ENCODE measurements at regions not wholly inside any gene's neighbourhood (a gene's known extent, or its start where the extent isn't known, plus 50 kb on each side); places are given as distances from the start of the nearest gene placed in this dataset.
"Not testable (repeated sequence)": the region's sequence is repeated elsewhere in the genome, so short reads cannot be mapped to it uniquely, and the experiment has no call there.

DNA sequence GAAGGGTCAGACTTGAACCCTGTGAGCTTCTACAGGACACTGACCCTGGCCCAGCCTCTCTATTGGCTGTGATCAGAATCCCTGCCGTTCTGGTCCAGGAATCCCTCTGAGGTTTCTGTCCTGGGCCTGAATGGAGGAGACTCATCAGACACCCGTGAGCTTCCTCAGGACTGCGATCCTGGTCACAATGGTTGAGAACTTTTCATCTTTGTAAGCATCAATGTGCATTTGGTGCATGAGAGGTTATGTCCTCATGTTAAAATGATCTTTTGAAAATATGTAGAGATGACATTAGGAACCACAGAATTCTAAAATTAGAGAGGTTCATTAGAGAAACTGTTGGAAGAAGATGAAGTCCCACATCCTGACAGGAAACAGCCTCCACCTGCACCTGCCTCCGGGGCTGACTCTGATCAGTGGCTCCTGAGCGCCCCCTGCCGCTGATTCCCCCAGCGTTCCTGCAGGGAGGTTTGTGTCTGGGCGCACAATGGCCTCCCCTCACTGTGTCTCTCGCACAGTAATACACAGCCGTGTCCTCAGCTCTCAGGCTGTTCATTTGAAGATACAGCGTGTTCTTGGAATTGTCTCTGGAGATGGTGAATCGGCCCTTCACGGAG lies 1148.2 kb downstream of the TMEM121 start:
- H3K27ac ChIP-seq = not testable (repeated sequence)
- TF ChIP-seq, protein P1, sequence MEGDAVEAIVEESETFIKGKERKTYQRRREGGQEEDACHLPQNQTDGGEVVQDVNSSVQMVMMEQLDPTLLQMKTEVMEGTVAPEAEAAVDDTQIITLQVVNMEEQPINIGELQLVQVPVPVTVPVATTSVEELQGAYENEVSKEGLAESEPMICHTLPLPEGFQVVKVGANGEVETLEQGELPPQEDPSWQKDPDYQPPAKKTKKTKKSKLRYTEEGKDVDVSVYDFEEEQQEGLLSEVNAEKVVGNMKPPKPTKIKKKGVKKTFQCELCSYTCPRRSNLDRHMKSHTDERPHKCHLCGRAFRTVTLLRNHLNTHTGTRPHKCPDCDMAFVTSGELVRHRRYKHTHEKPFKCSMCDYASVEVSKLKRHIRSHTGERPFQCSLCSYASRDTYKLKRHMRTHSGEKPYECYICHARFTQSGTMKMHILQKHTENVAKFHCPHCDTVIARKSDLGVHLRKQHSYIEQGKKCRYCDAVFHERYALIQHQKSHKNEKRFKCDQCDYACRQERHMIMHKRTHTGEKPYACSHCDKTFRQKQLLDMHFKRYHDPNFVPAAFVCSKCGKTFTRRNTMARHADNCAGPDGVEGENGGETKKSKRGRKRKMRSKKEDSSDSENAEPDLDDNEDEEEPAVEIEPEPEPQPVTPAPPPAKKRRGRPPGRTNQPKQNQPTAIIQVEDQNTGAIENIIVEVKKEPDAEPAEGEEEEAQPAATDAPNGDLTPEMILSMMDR (IDR thresholded peaks at IDR 0.05) = peak; percentile 24

DNA sequence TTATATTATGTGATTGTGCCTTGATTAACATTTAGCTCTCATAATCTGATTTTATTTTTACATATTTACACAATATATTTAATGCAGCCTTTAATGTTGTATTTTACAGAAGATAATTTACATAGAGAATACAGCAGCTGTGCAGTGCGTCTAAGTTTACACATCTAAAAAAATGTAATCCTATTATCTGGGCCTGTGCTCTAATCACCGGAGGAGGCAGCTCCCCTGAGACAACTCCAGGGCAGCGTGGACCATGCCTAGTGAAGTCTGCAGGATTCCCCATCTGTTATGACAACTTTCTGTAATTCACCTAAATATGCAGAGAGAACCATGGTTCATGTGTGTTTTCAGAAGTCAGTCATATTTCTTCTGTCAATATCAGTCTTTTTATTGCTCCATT lies 1149.3 kb downstream of the TMEM121 start:
- not testable (repeated sequence) for H3K27ac ChIP-seq

DNA sequence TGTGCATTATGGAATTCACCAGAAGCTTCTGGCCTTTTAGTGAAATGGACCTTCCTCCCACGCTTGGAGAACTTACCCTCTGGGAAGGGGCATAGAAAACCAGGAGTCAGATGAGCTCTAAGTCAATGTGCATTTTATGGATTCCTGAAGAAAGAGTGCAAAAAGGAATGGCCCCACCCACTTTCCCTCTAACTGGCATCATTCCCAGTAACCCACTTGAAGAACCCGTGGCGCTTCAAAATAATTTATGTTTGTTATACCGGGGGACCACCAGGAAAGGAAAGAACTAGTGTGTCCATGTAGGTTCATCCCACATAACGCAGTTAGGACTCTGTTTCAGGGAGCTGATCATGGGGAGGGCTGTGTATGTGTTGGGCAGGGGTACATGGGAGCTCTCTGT lies 1153.4 kb downstream of the TMEM121 start:
- no peak for TF ChIP-seq ZFX (IDR thresholded peaks at IDR 0.05; ENCODE audit: borderline replicate concordance)
- TF ChIP-seq, protein P1 (IDR thresholded peaks at IDR 0.05) = no peak
- H3K27ac ChIP-seq = no peak overlapping the region

DNA sequence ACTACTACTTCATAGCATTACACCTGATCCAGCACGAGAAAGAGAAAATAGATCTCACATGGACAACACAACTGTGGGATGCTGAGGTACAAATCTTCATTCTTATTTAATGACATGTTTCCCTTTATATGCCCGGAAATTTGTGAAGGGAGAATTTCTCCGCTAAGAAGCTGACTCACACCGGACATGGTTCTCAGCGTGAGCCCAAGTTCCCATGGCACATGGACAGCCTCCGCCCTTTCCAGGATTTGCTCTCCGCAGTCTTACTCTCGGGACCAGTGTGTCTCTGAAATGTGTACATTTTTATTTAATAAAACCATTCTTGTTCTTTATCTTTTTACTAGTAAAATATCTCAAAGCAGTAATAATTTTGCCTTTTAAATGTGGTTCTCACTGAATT lies 1154.8 kb downstream of the TMEM121 start:
- no peak for TF ChIP-seq ZFX (IDR thresholded peaks at IDR 0.05; ENCODE audit: borderline replicate concordance)
- no peak overlapping the region for H3K27ac ChIP-seq

DNA sequence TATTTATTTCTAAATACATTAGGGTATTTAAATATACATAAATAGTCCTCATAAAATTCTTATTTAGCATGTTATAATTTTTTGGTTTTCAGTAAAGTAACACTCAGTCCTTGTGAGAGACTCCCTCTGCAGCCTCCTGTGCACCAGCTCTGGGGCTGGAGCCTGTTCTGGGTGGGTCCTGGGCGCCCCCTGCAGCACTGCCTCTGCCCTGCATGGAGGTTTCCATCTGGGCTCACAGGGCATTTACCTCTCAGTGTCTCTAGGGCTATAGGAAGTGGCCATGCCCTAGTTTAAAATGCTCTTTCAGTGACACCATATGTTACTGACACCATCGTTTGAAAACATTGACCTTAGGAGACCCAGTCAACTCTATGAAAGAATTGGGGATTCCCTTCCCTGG lies 1155.2 kb downstream of the TMEM121 start:
- TF ChIP-seq ZFX (IDR thresholded peaks at IDR 0.05; ENCODE audit: borderline replicate concordance) = no peak
- TF ChIP-seq, protein P1 (IDR thresholded peaks at IDR 0.05) = peak; percentile 35; the same call in 1 of the 2 replicates
- no peak overlapping the region for H3K27ac ChIP-seq

DNA sequence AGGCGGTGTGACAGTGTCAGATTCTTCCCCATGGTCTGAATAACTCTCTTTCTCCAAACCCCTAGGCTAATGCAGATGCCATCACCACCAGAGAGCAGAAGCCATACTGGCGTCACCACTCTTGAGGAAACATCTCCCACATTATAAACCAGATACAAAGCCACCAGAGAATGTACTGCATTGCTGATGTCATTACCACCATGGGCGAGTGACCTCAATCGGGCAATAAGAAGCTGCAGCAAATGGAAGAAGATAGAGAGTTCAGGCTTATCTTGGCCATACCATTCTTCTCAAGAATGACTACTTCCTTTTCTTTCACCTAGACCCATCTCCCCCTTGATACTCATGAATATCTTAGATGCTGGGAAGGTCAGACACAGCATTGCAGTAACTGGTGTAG lies 1157.2 kb downstream of the TMEM121 start:
- TF ChIP-seq, protein P1 (IDR thresholded peaks at IDR 0.05) = no peak
- TF ChIP-seq ZFX (IDR thresholded peaks at IDR 0.05; ENCODE audit: borderline replicate concordance) = no peak
- H3K27ac ChIP-seq = no peak overlapping the region

DNA sequence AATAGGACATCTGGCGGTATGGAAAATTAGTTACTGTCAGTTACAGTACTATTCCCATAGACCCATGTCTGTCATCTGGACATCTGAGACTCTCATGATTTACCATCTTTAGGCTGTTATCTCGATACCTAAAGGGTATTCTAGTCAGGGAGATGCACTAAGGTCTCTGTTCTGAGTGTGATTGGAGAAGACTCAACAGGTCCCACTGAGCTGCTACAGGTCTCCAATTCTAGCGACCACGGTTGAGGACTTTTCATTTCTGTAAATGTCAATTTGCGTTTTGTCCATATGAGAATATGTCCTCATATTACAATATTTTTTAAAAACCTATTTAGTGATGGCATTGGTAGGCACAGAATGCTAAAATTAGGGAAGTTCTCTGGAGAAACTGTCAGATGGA lies 1160.2 kb downstream of the TMEM121 start:
- no peak overlapping the region for H3K27ac ChIP-seq
- TF ChIP-seq, protein P1 (IDR thresholded peaks at IDR 0.05) = no peak
- no peak for TF ChIP-seq ZFX (IDR thresholded peaks at IDR 0.05; ENCODE audit: borderline replicate concordance)

DNA sequence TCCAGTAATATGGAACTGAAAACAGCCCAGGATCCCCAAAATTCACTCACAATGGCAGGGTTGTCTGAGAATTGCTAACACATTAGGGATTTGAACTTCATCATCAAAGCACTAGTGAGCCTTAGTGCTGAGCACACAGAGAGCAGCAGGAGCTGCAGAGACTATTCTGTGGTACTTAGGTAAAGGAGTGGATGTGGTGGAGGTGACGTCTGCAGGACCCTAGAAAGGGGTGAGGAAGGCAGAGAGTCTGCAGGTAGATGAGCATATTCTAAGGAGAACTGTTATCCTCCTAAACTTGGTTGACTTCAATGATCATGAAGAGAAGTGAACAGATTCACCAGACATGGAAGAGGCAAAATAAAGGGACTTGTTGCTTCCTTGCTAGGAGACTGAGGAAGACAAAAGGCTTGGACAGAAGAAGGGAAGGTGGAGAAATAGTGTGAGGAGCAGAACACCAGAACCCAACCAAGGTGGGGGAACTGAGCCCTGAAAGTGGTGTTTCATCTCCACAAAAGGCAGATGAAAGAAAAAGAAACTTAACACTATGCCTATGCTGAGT lies 1164.0 kb downstream of the TMEM121 start:
- no peak overlapping the region for H3K27ac ChIP-seq
- TF ChIP-seq, protein P1 (IDR thresholded peaks at IDR 0.05) = no peak

All from 22Rv1 (cell line).